WTC11 (cell line): ENCODE measurements at regions not wholly inside any gene's neighbourhood (a gene's known extent, or its start where the extent isn't known, plus 50 kb on each side); places are given as distances from the start of the nearest gene placed in this dataset.

ENCODE experiments used
- ATAC-seq: fragments of 200-7000 bp; cut with Tn5 transposase; 2 replicates; pipeline ENCODE4 v1.10.0; 2021; ENCODE audit warnings: mild to moderate bottlenecking, moderate library complexity
- CTCF ChIA-PET: fragments of 300-600 bp; sonication (Branson Sonifier 250); formaldehyde crosslinking; loops from one replicate; lab custom pipeline; 2021; ENCODE audit warnings: antibody characterized with exemption; lab: Charles Lee
- POLR2A ChIA-PET: fragments of 350-600 bp; sonication (Branson Sonifier 250); formaldehyde crosslinking; loops from one replicate; lab custom pipeline; 2021; ENCODE audit warnings: antibody characterized with exemption; lab: Charles Lee
- DNase-seq: peaks from one replicate; pipeline ENCODE4 v3.0.0; 2021; ENCODE audit warnings: low spot score
- H3K27ac Mint-ChIP-seq: 2 replicates; pipeline ENCODE4 v1.8.0; 2021; ENCODE audit warnings: mixed read lengths
- H3K27me3 Mint-ChIP-seq: 2 replicates; pipeline ENCODE4 v1.8.0; 2021; ENCODE audit warnings: low read depth, mild to moderate bottlenecking, moderate library complexity, mixed read lengths
- H3K36me3 Mint-ChIP-seq: 2 replicates; pipeline ENCODE4 v1.8.0; 2021; ENCODE audit warnings: mixed read lengths
- H3K4me1 Mint-ChIP-seq: 2 replicates; pipeline ENCODE4 v1.8.0; 2022; ENCODE audit warnings: mixed read lengths
- H3K4me3 Mint-ChIP-seq: 2 replicates; pipeline ENCODE4 v1.8.0; 2021; ENCODE audit warnings: mild to moderate bottlenecking, moderate library complexity, mixed read lengths
- H3K9me3 Mint-ChIP-seq: 2 replicates; pipeline ENCODE4 v1.8.0; 2021; ENCODE audit warnings: mixed read lengths
- ARID4B ChIP-seq: sonication (generic); formaldehyde crosslinking; IDR thresholded peaks from 2 replicates; pipeline ENCODE4 v1.8.0; 2023; ENCODE audit warnings: missing genetic modification reagents, mild to moderate bottlenecking, borderline replicate concordance
- ATF1 ChIP-seq: sonication (generic); formaldehyde crosslinking; IDR thresholded peaks from 2 replicates; pipeline ENCODE4 v1.8.1; 2023; ENCODE audit warnings: mild to moderate bottlenecking, moderate library complexity, missing genetic modification reagents
- CREM ChIP-seq: sonication (generic); formaldehyde crosslinking; IDR thresholded peaks from 2 replicates; pipeline ENCODE4 v1.8.1; 2022; ENCODE audit warnings: mild to moderate bottlenecking, missing genetic modification reagents, moderate library complexity
- CTCF ChIP-seq: fragments of 200-600 bp; IDR thresholded peaks from 2 replicates; pipeline ENCODE4 v1.8.0; 2022; ENCODE audit warnings: antibody characterized with exemption
- EMX1 ChIP-seq: fragments of 250-450 bp; sonication (Bioruptor Pico); IDR thresholded peaks from 2 replicates; pipeline ENCODE4 v1.8.0; 2021; ENCODE audit warnings: mild to moderate bottlenecking
- ERG ChIP-seq: fragments of 250-450 bp; sonication (Bioruptor Pico); IDR thresholded peaks from 2 replicates; pipeline ENCODE4 v1.8.0; 2021; ENCODE audit warnings: mild to moderate bottlenecking
- FOXK1 ChIP-seq: sonication (generic); formaldehyde crosslinking; IDR thresholded peaks from 2 replicates; pipeline ENCODE4 v1.8.0; 2022; ENCODE audit warnings: mild to moderate bottlenecking, moderate library complexity, missing genetic modification reagents
- GABPB1 ChIP-seq: sonication (generic); formaldehyde crosslinking; IDR thresholded peaks from 2 replicates; pipeline ENCODE4 v1.8.1; 2023; ENCODE audit warnings: mild to moderate bottlenecking, missing genetic modification reagents
- GRHL2 ChIP-seq: fragments of 250-450 bp; sonication (Bioruptor Pico); IDR thresholded peaks from 2 replicates; pipeline ENCODE4 v1.8.0; 2022; ENCODE audit warnings: mild to moderate bottlenecking, moderate library complexity; ENCODE audit not compliant: insufficient replicate concordance, severe bottlenecking
- NFATC4 ChIP-seq: fragments of 250-450 bp; sonication (Bioruptor Pico); IDR thresholded peaks from 2 replicates; pipeline ENCODE4 v1.9.0; 2021; ENCODE audit warnings: mild to moderate bottlenecking
- PREB ChIP-seq: sonication (generic); formaldehyde crosslinking; IDR thresholded peaks from 2 replicates; pipeline ENCODE4 v1.8.1; 2022; ENCODE audit warnings: mild to moderate bottlenecking, missing genetic modification reagents, moderate library complexity, borderline replicate concordance
- SP1 ChIP-seq: sonication (generic); formaldehyde crosslinking; conservative IDR thresholded peaks from 2 replicates; pipeline ENCODE4 v1.8.1; 2022; ENCODE audit warnings: missing genetic modification reagents
- TCF7 ChIP-seq: sonication (generic); formaldehyde crosslinking; IDR thresholded peaks from 2 replicates; pipeline ENCODE4 v1.8.0; 2022; ENCODE audit warnings: mild to moderate bottlenecking, low read depth, missing genetic modification reagents, moderate library complexity
- TEAD4 ChIP-seq: sonication (generic); formaldehyde crosslinking; IDR thresholded peaks from 2 replicates; pipeline ENCODE4 v1.8.0; 2022; ENCODE audit warnings: mild to moderate bottlenecking, missing genetic modification reagents
- TP53 ChIP-seq: sonication (generic); formaldehyde crosslinking; IDR thresholded peaks from 2 replicates; pipeline ENCODE4 v1.8.1; 2023; ENCODE audit warnings: mild to moderate bottlenecking, missing genetic modification reagents
- ZBTB21 ChIP-seq: sonication (generic); formaldehyde crosslinking; IDR thresholded peaks from 2 replicates; pipeline ENCODE4 v1.8.1; 2023; ENCODE audit warnings: mild to moderate bottlenecking, missing genetic modification reagents, borderline replicate concordance
- ZNF138 ChIP-seq: sonication (generic); formaldehyde crosslinking; conservative IDR thresholded peaks from 2 replicates; pipeline ENCODE4 v1.8.1; 2022; ENCODE audit warnings: mild to moderate bottlenecking, moderate library complexity, missing genetic modification reagents
- ZNF263 ChIP-seq: sonication (generic); formaldehyde crosslinking; IDR thresholded peaks from 2 replicates; pipeline ENCODE4 v1.8.1; 2022; ENCODE audit warnings: low read depth, mild to moderate bottlenecking, moderate library complexity, missing genetic modification reagents
- ZNF532 ChIP-seq: fragments of 250-450 bp; sonication (Bioruptor Pico); IDR thresholded peaks from 2 replicates; pipeline ENCODE4 v1.9.0; 2021; ENCODE audit warnings: mild to moderate bottlenecking, borderline replicate concordance

- TF ChIP-seq ZNF532 (CRISPR knock-in tag) (no peak), ZBTB21 (no peak), ATF1 (no peak)
Observed at GRCh38 chr15:53307952-53308624, 451.4 kb downstream of the WDR72 start (continued).

- peak; percentile 60 for ATAC-seq
- H3K9me3 Mint-ChIP-seq, result 0 out of 2 replicates have a peak, but pooled peaks cover 7% of the 10 kb centered on the region
Observed at GRCh38 chr15:53305554-53305953, 453.9 kb downstream of the WDR72 start.

GRCh38 chr15:53305101-53305500, 454.4 kb downstream of the WDR72 start:
- peaks cover 25% of the 10 kb centered on the region for H3K4me1 Mint-ChIP-seq

More at GRCh38 chr15:53305554-53305953, 453.9 kb downstream of the WDR72 start:
- no peaks in the 10 kb centered on the region for H3K27me3 Mint-ChIP-seq
- H3K27ac Mint-ChIP-seq, result no peak overlapping the region
- POLR2A ChIA-PET, result no interaction called here
- H3K4me1 Mint-ChIP-seq, result peaks cover 25% of the 10 kb centered on the region
- no peak for TF ChIP-seq EMX1 (CRISPR knock-in tag)
- no peak for TF ChIP-seq TEAD4 (CRISPR knock-in tag)
- TF ChIP-seq PREB (CRISPR knock-in tag), result no peak
- H3K36me3 Mint-ChIP-seq, result no peaks in the 10 kb centered on the region
- DNase-seq, result no peak
- no peak overlapping the region for H3K4me3 Mint-ChIP-seq
- CTCF ChIA-PET, result interaction anchor here (1.0 to 1.2 kb wide), 2 partner anchors 217 to 231 kb away, joined by 3 read pairs; no protein-coding TSS in a partner anchor

More at GRCh38 chr15:53305101-53305500, 454.4 kb downstream of the WDR72 start:
- CTCF ChIA-PET, result interaction anchor here (1.2 kb wide), 1 partner anchor 218 kb away, joined by 3 read pairs; no protein-coding TSS in a partner anchor
- TF ChIP-seq SP1 (no peak), GRHL2 (CRISPR knock-in tag) (no peak), ERG (no peak), TCF7 (CRISPR knock-in tag) (no peak), TP53 (CRISPR knock-in tag) (no peak), CTCF (no peak), ZNF138 (no peak), NFATC4 (CRISPR knock-in tag) (no peak), ARID4B (no peak), CREM (no peak), FOXK1 (no peak), ATF1 (no peak), GABPB1 (CRISPR knock-in tag) (no peak), ZNF263 (CRISPR knock-in tag) (no peak)
- POLR2A ChIA-PET, result no interaction called here
- 0 out of 2 replicates have a peak, but pooled peaks cover 7% of the 10 kb centered on the region for H3K9me3 Mint-ChIP-seq
- H3K27me3 Mint-ChIP-seq, result no peaks in the 10 kb centered on the region
- no peak overlapping the region for H3K27ac Mint-ChIP-seq
- ATAC-seq, result no peak
- DNase-seq, result no peak
- H3K4me3 Mint-ChIP-seq, result no peak overlapping the region
- no peaks in the 10 kb centered on the region for H3K36me3 Mint-ChIP-seq
